ENCODE measurements at regions not wholly inside any gene's neighbourhood (a gene's known extent, or its start where the extent isn't known, plus 50 kb on each side); places are given as distances from the start of the nearest gene placed in this dataset.

DNA sequence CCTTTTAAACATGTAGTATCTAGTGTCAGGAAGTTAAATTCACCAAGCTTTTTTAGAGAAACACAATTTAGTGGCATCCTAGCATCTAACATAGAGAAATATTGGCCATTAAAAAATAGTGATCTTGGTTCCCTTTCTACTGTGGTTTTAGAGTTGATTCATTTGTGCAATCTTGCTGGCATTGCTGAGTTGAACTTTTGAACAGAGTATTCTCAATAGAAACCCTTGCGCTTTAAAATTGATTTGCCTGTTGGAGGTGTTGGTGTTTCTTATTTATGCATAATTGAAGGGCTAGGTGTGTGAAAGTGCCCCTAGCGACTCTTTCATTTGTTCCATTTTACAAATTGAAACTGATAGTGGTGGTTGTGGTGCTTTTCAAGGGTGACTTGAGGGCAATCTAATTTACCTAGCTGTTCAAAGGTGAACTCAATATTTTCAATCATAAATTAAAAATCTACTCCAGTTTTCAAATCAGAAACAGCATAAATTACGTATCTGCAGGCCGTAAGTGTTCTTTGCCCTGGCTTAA, 73.0 kb upstream of the MPDZ start:
- TF ChIP-seq, protein P1, sequence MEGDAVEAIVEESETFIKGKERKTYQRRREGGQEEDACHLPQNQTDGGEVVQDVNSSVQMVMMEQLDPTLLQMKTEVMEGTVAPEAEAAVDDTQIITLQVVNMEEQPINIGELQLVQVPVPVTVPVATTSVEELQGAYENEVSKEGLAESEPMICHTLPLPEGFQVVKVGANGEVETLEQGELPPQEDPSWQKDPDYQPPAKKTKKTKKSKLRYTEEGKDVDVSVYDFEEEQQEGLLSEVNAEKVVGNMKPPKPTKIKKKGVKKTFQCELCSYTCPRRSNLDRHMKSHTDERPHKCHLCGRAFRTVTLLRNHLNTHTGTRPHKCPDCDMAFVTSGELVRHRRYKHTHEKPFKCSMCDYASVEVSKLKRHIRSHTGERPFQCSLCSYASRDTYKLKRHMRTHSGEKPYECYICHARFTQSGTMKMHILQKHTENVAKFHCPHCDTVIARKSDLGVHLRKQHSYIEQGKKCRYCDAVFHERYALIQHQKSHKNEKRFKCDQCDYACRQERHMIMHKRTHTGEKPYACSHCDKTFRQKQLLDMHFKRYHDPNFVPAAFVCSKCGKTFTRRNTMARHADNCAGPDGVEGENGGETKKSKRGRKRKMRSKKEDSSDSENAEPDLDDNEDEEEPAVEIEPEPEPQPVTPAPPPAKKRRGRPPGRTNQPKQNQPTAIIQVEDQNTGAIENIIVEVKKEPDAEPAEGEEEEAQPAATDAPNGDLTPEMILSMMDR (IDR thresholded peaks at IDR 0.05): no peak
- no peak for TF ChIP-seq EZH2 (IDR thresholded peaks at IDR 0.05)
